Stimulated activated CD4-positive, alpha-beta T cell treated with anti-CD3 and anti-CD28 coated beads, TNF-alpha, amount 100 ng/mL, for 4 hours (primary cell): ENCODE measurements at regions not wholly inside any gene's neighbourhood (a gene's known extent, or its start where the extent isn't known, plus 50 kb on each side); places are given as distances from the start of the nearest gene placed in this dataset.

ENCODE experiments used
- DNase-seq, 3 experiments: peaks; one replicate each; pipeline ENCODE4 v3.0.0-alpha.2; 2020; ENCODE audit warnings: low read depth in 3 of 3

DNA sequence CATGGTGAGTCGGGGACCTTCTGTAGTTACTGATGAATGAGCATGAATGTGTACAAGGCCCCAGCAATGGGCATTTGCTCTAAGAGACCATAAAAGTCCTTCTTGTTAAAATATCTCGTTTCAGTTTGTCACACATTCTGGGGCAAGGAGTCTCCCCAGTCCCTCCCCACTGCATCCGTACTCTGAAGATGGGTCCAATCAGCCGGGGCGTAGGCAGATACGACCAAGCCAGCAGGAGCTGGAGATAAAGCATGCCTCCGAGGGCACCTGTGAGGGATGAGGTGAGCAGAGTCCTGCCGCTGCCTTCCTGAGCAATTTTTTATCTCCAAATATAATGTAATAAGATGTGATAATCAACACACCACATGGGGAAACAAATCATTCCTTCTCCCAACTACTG is 528.5 kb downstream of the BCL11B start:
- no peak for DNase-seq

- DNase-seq, result no peak
Measured at GRCh38 chr14:98748966-98749365, 523.0 kb downstream of the BCL11B start.

GRCh38 chr14:98751110-98751509 is 520.9 kb downstream of the BCL11B start:
- no peak for DNase-seq

DNA sequence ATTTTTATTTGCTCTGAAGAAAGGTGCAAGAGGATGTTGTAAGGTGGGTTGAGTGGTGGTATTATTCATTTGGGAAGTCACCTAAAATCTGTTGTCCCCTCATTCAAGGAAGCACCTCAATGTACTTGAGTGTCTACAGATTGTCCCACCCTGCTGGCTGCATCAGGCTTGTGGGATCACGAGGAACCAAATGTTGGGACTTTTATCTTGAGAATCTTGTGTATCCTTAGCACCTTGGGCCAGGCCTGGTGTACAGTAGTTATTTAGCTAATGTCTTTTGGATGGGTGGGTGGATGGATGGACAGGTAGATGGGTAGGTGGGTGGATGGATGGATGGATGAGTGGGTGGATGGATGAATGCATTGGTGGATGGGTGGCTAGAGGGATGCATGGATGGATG is 519.3 kb downstream of the BCL11B start:
- DNase-seq, result no peak

- no peak for DNase-seq
Measured at GRCh38 chr14:98754343-98755020, 517.5 kb downstream of the BCL11B start.

DNA sequence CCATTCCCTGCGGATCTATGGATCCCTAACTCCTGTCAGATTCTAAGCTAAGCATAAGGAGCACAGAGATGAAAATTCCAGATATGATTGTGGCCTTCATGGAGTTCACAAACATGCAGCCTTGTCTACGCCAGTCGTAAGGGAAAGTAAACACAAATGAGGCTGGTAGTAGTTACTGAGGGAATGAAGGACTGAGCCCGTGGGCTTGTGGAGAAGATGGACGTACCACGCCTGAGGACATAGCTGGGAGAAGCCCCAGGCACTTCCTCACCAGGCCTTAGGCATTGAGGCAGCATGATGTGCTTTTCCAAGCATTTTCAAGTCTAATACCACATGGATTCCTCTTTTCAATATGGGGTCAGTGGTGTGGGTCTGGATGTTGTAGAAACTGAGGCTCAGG is 515.2 kb downstream of the BCL11B start:
- DNase-seq, result no peak

DNA sequence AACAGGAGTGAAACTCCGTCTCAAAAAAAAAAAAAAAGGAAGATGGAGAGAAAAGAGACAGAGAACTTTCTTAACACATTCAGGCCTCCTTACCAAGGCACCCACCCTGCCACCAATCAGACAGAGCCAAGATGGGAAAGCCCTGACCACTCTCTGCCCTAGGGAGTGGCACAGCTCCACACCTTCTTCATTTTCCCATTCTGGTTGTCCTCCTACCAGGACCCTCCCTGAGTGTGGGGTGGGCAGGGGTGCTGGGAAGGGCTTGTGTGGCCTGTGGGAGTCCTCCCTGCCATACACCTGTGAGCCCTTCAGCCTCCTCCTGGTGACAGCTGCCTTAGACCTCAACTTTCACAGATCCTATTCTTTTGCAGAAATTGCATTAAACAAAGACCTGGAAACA is 513.6 kb downstream of the BCL11B start:
- no peak for DNase-seq

- no peak for DNase-seq
Measured at GRCh38 chr14:98761993-98762392, 510.0 kb downstream of the BCL11B start.

- DNase-seq, result no peak
Measured at GRCh38 chr14:98766818-98767217, 505.2 kb downstream of the BCL11B start.

- DNase-seq, result no peak
Measured at GRCh38 chr14:98769326-98769725, 502.7 kb downstream of the BCL11B start.

GRCh38 chr14:98770151-98770550 is 501.8 kb downstream of the BCL11B start:
- no peak for DNase-seq

- DNase-seq, result no peak
Measured at GRCh38 chr14:98773814-98774213, 498.2 kb downstream of the BCL11B start.

DNA sequence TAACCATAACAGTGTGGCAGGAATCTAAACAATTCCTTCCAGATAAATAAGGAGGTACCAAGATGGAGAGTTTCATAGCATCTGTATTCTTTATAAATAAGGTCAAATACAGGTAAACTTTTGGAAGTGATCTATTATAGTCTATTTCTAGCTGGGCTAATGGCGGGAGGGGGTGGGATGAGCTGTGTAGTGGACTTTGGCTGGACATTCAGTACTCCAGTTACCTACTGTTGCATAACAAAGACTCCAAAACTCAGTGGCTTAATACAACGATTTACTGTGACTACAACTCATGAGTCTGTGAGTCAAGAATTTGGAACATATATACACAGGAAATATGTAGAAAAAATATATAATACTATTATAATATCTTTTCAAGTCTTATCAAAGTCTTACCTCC is 496.1 kb downstream of the BCL11B start:
- DNase-seq, result no peak

GRCh38 chr14:98782062-98782461 is 489.9 kb downstream of the BCL11B start:
- no peak for DNase-seq

DNA sequence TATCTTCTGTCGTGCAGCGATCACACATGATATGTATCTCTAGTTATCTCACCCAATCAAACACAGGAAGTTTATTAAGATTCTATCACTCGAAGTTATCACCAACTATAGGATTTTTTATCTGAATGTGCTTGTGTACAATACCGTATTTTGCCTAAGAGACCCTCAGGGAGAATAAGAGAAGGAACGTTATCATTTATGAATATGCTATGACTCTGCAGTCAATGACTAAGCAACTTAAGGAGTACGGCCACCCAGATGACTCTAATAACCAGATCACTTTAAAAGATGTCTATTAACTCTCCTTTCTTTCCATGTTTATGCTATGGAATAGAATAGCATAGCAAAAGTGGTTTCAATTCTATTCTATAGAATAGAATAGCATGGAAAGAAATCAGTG is 486.4 kb downstream of the BCL11B start:
- no peak for DNase-seq

- DNase-seq, result no peak
Measured at GRCh38 chr14:98786456-98786855, 485.5 kb downstream of the BCL11B start.

GRCh38 chr14:98791661-98792060 is 480.3 kb downstream of the BCL11B start:
- DNase-seq, result no peak

GRCh38 chr14:98792171-98792570 is 479.8 kb downstream of the BCL11B start:
- DNase-seq, result no peak

GRCh38 chr14:98798099-98798498 is 473.9 kb downstream of the BCL11B start:
- no peak for DNase-seq

DNA sequence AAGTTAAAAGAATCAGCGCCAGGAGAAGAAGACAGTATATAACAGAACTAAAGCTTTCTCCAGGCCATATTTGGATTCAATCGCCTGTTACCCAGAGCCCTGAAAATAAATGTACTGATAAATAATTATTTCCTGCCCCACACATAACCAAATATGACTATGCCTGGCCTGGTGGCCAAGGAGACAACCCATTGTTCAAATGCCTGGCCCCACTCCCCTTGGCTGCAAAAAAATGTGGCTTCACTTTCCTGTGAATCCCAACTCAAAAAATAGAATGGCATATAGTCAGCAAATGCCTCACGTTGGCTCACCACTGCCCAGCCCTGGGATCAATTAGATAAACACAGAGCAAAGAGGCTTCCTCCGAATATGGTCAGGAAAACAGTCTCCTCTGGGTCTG is 472.1 kb downstream of the BCL11B start:
- DNase-seq, result no peak

DNA sequence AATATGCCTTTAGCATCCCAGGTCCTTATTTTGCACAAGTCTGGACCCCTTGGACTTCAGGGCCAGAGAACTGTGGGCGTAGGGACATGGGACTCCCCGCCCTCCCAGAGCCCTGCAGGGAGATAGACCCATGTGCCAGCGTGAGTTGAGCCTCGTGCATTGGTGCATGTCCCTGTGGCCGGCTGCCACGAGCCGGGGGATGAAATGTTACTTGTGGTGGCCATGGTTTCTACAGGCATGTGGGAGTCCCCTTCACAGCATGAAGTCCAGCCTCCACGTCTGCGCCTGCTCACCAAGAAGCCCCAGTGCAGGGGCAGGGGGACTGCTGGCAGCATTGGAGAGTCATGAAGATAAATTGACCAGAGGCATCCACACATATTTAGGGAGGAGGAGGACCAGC is 470.0 kb downstream of the BCL11B start:
- no peak for DNase-seq

DNA sequence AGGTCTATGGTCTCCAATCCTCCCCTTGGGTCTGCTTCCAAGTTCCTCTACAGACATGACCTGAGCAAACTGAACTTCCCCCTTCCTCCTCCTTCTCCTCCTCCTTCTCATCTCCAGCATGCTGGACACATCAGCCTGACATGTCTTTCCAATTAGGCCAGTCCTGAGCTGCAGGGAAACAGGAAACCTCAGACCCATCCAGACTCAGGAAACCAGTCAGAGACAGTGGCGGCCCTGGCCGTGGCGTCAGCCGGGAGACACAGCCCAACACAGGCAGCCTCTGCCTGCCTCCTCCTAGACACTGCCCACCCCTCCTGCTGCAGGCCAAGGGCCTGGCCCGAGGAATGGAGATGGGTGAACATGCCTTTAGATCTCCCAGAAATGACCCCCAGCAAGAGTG is 468.8 kb downstream of the BCL11B start:
- no peak for DNase-seq

GRCh38 chr14:98808494-98809407 is 463.2 kb downstream of the BCL11B start:
- no peak for DNase-seq
